ENCODE measurements at regions not wholly inside any gene's neighbourhood (a gene's known extent, or its start where the extent isn't known, plus 50 kb on each side); places are given as distances from the start of the nearest gene placed in this dataset.
A peak's percentile ranks its signal among the peaks of the same experiment; 100 is the strongest.
"Not testable (repeated sequence)": the region's sequence is repeated elsewhere in the genome, so short reads cannot be mapped to it uniquely, and the experiment has no call there.

- no peak for DNase-seq
These were observed 1489.8 kb upstream of the C9orf72 start for GRCh38 chr9:29063031-29063430.

GRCh38 chr9:29066141-29066640, 1492.9 kb upstream of the C9orf72 start:
- DNase-seq: no peak

GRCh38 chr9:29068461-29068860, 1495.2 kb upstream of the C9orf72 start:
- no peak for DNase-seq

GRCh38 chr9:29069376-29069775, 1496.1 kb upstream of the C9orf72 start:
- no peak for DNase-seq

GRCh38 chr9:29078063-29078666, 1504.9 kb upstream of the C9orf72 start:
- no peak for DNase-seq

GRCh38 chr9:29100762-29101161, 1527.5 kb upstream of the C9orf72 start:
- no peak for DNase-seq

- not testable (repeated sequence) for DNase-seq
These were observed 1530.9 kb upstream of the C9orf72 start for GRCh38 chr9:29104166-29104565.

GRCh38 chr9:29118555-29118954, 1545.3 kb upstream of the C9orf72 start:
- no peak for DNase-seq

GRCh38 chr9:29126783-29127182, 1553.5 kb upstream of the C9orf72 start:
- DNase-seq: no peak

GRCh38 chr9:29129763-29130162, 1556.5 kb upstream of the C9orf72 start:
- DNase-seq: no peak

- DNase-seq: no peak
These were observed 1571.2 kb upstream of the C9orf72 start for GRCh38 chr9:29144476-29144875.

GRCh38 chr9:29150606-29151005, 1577.3 kb upstream of the C9orf72 start:
- no peak for DNase-seq

GRCh38 chr9:29160763-29161353, 1587.6 kb upstream of the C9orf72 start:
- DNase-seq: no peak

GRCh38 chr9:29174136-29174535, 1600.9 kb upstream of the C9orf72 start:
- no peak for DNase-seq

- DNase-seq: no peak
These were observed 1603.0 kb upstream of the C9orf72 start for GRCh38 chr9:29176231-29176630.

- no peak for DNase-seq
These were observed 1603.5 kb upstream of the C9orf72 start for GRCh38 chr9:29176786-29177185.

GRCh38 chr9:29183971-29184370, 1610.7 kb upstream of the C9orf72 start:
- no peak for DNase-seq

GRCh38 chr9:29188771-29189170, 1615.5 kb upstream of the C9orf72 start:
- DNase-seq: not testable (repeated sequence)

GRCh38 chr9:29189221-29189620, 1615.9 kb upstream of the C9orf72 start:
- DNase-seq: not testable (repeated sequence)

- no peak for DNase-seq
These were observed 1625.6 kb upstream of the C9orf72 start for GRCh38 chr9:29198861-29199260.

GRCh38 chr9:29199975-29200374, 1626.7 kb upstream of the C9orf72 start:
- no peak for DNase-seq

GRCh38 chr9:29200650-29201049, 1627.4 kb upstream of the C9orf72 start:
- no peak for DNase-seq

- DNase-seq: no peak
These were observed 1630.1 kb upstream of the C9orf72 start for GRCh38 chr9:29203244-29203930.

- peak; percentile 11 for DNase-seq
These were observed 1635.4 kb upstream of the C9orf72 start for GRCh38 chr9:29208670-29209069.
